Kidney (tissue), 13 donors: ENCODE measurements at regions not wholly inside any gene's neighbourhood (a gene's known extent, or its start where the extent isn't known, plus 50 kb on each side); places are given as distances from the start of the nearest gene placed in this dataset.
A peak's percentile ranks its signal among the peaks of the same experiment; 100 is the strongest.

Experiments
- DNase-seq, 5 donors: peaks; one replicate each; pipeline ENCODE4 v3.0.0-alpha.2; 2013 to 2020
- FAIRE-seq: peaks from 2 replicates; lab custom pipeline; 2012; peaks lifted over from hg19 to GRCh38; lab: Jason Lieb, UNC
- H3K27ac ChIP-seq, 2 donors: one replicate each; pipeline ENCODE4 v1.7.0; 2013; ENCODE audit warnings: low read depth in 2 of 2, low read length in 2 of 2, inconsistent platforms in 1 of 2
- H3K27me3 ChIP-seq: one replicate; pipeline ENCODE4 v1.7.1; 2013; ENCODE audit warnings: low read length, inconsistent platforms; ENCODE audit not compliant: control insufficient read depth, insufficient read depth
- H3K36me3 ChIP-seq, 3 donors: one replicate each; pipeline versions ENCODE4 v1.7.0 to v1.7.1; 2013; ENCODE audit warnings: low read length in 3 of 3, control low read depth in 1 of 3, inconsistent platforms in 1 of 3; ENCODE audit not compliant: insufficient read depth in 3 of 3, control insufficient read depth in 2 of 3
- H3K4me1 ChIP-seq, 3 donors: one replicate each; pipeline versions ENCODE4 v1.7.0 to v1.7.1; 2013; ENCODE audit warnings: low read length in 3 of 3, inconsistent platforms in 1 of 3, low read depth in 1 of 3; ENCODE audit not compliant: control insufficient read depth in 2 of 3, insufficient read depth in 2 of 3
- H3K4me3 ChIP-seq, 3 donors: one replicate each; pipeline versions ENCODE4 v1.7.0 to v1.8.1; 2013; ENCODE audit warnings: low read length in 3 of 3, control low read depth in 1 of 3, inconsistent platforms in 1 of 3
- H3K9ac ChIP-seq, 3 donors: one replicate each; pipeline versions ENCODE4 v1.7.0 to v1.7.1; 2013; ENCODE audit warnings: low read length in 3 of 3, control low read depth in 1 of 3, inconsistent platforms in 1 of 3
- H3K9me3 ChIP-seq, 3 donors: one replicate each; pipeline versions ENCODE4 v1.7.0 to v1.7.1; 2013; ENCODE audit warnings: low read length in 3 of 3, control low read depth in 1 of 3, inconsistent platforms in 1 of 3; ENCODE audit not compliant: control insufficient read depth in 2 of 3, insufficient read depth in 1 of 3
- CTCF ChIP-seq: IDR thresholded peaks from 3 replicates; pipeline ENCODE4 v1.5.1; 2012; ENCODE audit warnings: mild to moderate bottlenecking, moderate library complexity, borderline replicate concordance; ENCODE audit not compliant: insufficient read depth; ENCODE audit errors: extremely low read depth
- intact Hi-C: fragments of 100-400 bp; cut with DNase I; formaldehyde crosslinking; loops from one replicate; pipeline ENCODE4 v1.11.1; 2022
- donor health status: control.
- donor health status: control.
- donor health status: control.
- donor health status: control.
- donor health status: control.
- donor health status: DM: yes; HTN: yes; CAD: no.
- donor health status: Normal renal cell carcinoma (clear cell type).

DNA sequence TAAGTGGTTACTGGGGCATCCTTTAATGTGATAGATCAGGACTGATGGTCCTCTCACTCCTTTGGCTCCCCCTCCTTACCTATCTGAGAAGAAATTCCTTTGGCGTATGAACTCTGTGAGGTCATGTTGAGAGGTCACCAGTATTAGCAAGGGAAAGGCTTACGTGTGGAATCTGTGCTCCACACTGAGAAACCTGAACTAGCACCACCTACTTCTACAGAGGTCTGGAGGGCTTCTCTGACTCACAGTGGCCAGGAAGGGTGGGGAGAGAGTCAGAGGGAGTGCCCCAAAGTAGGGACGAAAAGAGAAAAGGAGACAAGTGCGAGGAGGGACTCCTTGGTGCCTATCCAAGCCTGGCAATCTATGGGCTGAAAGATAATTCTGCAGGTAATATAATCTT is 348.6 kb downstream of the TNS1 start:
- Histone ChIP-seq H3K27ac (no peak overlapping the region), H3K27me3 (no peaks in the 10 kb centered on the region), H3K36me3 (no peaks in the 10 kb centered on the region), H3K9me3 (no peaks in the 10 kb centered on the region), H3K9ac (no peak overlapping the region), H3K4me3 (no peak overlapping the region), H3K4me1 (peaks cover 5 to 18% (median 10%) of the 10 kb centered on the region in 3 donors)
- DNase-seq, result no peak
- intact Hi-C loops, result no loop called here
- TF ChIP-seq CTCF, result no peak
- no peak for FAIRE-seq

GRCh38 chr2:217652761-217653639 is 349.8 kb downstream of the TNS1 start:
- H3K27me3 ChIP-seq, result no peaks in the 10 kb centered on the region
- DNase-seq, result peak in 2 of 5 donors; percentile 68 to 91
- peak overlapping the region; percentile 35 to 48 for H3K27ac ChIP-seq
- intact Hi-C loops, result no loop called here
- FAIRE-seq, result peak; percentile 88
- peaks cover 5 to 18% (median 10%) of the 10 kb centered on the region in 3 donors for H3K4me1 ChIP-seq
- no peaks in the 10 kb centered on the region for H3K36me3 ChIP-seq
- no peak for TF ChIP-seq CTCF
- H3K9me3 ChIP-seq, result no peaks in the 10 kb centered on the region
- H3K4me3 ChIP-seq, result no peak overlapping the region
- H3K9ac ChIP-seq, result no peak overlapping the region

- Histone ChIP-seq H3K27me3 (no peaks in the 10 kb centered on the region), H3K4me3 (no peak overlapping the region), H3K27ac (peak overlapping the region; percentile 1 to 23), H3K36me3 (no peaks in the 10 kb centered on the region), H3K9ac (no peak overlapping the region), H3K4me1 (peaks cover 5 to 18% (median 10%) of the 10 kb centered on the region in 3 donors), H3K9me3 (no peaks in the 10 kb centered on the region)
- intact Hi-C loops, result no loop called here
- peak; percentile 79 for TF ChIP-seq CTCF
- DNase-seq, result peak in 4 of 5 donors; percentile 77 to 95 (median 86)
- FAIRE-seq, result peak; percentile 97
These were observed 352.0 kb downstream of the TNS1 start for GRCh38 chr2:217650716-217651360.
